Panc1 (cell line): ENCODE measurements at regions not wholly inside any gene's neighbourhood (a gene's known extent, or its start where the extent isn't known, plus 50 kb on each side); places are given as distances from the start of the nearest gene placed in this dataset.

ENCODE experiments used
- ATAC-seq: fragments of 200-7000 bp; cut with Tn5 transposase; 2 replicates; pipeline ENCODE4 v1.9.1; 2020; ENCODE audit warnings: mild to moderate bottlenecking, moderate library complexity
- BruUV-seq: library from RNA; stranded (reverse); fragments of 400-500 nt; replicated peaks from 2 replicates; lab custom pipeline; 2021; lab: Mats Ljungman, UMichigan
- CTCF ChIA-PET: fragments of 300-600 bp; sonication (Branson Sonifier 250); formaldehyde crosslinking; loops from one replicate; lab custom pipeline; 2022; ENCODE audit warnings: antibody characterized with exemption; lab: Charles Lee
- POLR2A ChIA-PET: fragments of 300-600 bp; sonication (Branson Sonifier 250); formaldehyde crosslinking; loops from one replicate; lab custom pipeline; 2022; ENCODE audit warnings: antibody characterized with exemption; lab: Charles Lee
- DNase-seq: peaks from one replicate; pipeline ENCODE4 v3.0.0-alpha.2; 2010; ENCODE audit warnings: low read depth, low spot score
- H3K27ac ChIP-seq: 2 replicates; pipeline ENCODE4 v1.5.1; 2011; ENCODE audit warnings: mild to moderate bottlenecking, low read length, inconsistent platforms
- H3K27me3 ChIP-seq: fragments of 200-500 bp; sonication (Bioruptor generic); 2 replicates; pipeline ENCODE4 v1.6.0; 2014; ENCODE audit warnings: low read length, inconsistent platforms; ENCODE audit not compliant: control insufficient read depth, insufficient read depth
- H3K36me3 ChIP-seq: fragments of 200-500 bp; sonication (Bioruptor generic); 2 replicates; pipeline ENCODE4 v1.5.1; 2014; ENCODE audit warnings: inconsistent platforms, mild to moderate bottlenecking, low read length, moderate library complexity; ENCODE audit not compliant: control insufficient read depth, insufficient read depth
- H3K4me1 ChIP-seq: 2 replicates; pipeline ENCODE4 v1.5.1; 2011; ENCODE audit warnings: inconsistent platforms, mild to moderate bottlenecking, low read length, moderate library complexity; ENCODE audit not compliant: control insufficient read depth, insufficient read depth
- H3K4me3 ChIP-seq, 2 experiments: 2 replicates each; pipeline ENCODE4 v1.5.1; 2011 to 2012; ENCODE audit warnings: low read depth in 2 of 2, low read length in 2 of 2, mild to moderate bottlenecking in 2 of 2, inconsistent platforms in 1 of 2, moderate library complexity in 1 of 2
- H3K9me3 ChIP-seq: fragments of 200-500 bp; sonication (Bioruptor generic); 2 replicates; pipeline ENCODE4 v1.5.1; 2014; ENCODE audit warnings: low read depth, mild to moderate bottlenecking, inconsistent platforms, low read length, moderate library complexity; ENCODE audit not compliant: control insufficient read depth, insufficient read depth
- CTCF ChIP-seq: fragments of 450-650 bp; IDR thresholded peaks from 2 replicates; pipeline ENCODE4 v1.5.1; 2017; ENCODE audit warnings: mild to moderate bottlenecking
- POLR2AphosphoS5 ChIP-seq: IDR thresholded peaks from 2 replicates; pipeline ENCODE4 v1.6.1; 2012; ENCODE audit warnings: mild to moderate bottlenecking, low read depth, low read length, moderate library complexity
- REST ChIP-seq, 2 experiments: IDR thresholded peaks; 2 replicates each; pipeline ENCODE4 v1.6.1; 2011 to 2012; ENCODE audit warnings: low read depth in 2 of 2, control low read depth in 1 of 2, low read length in 1 of 2, mild to moderate bottlenecking in 1 of 2, moderate library complexity in 1 of 2; ENCODE audit not compliant: insufficient read depth in 1 of 2
- SIN3A ChIP-seq: IDR thresholded peaks from 2 replicates; pipeline ENCODE4 v1.6.1; 2012; ENCODE audit warnings: low read depth, mild to moderate bottlenecking, low read length, moderate library complexity, borderline replicate concordance; ENCODE audit not compliant: insufficient read depth
- TCF7L2 ChIP-seq: IDR thresholded peaks from 2 replicates; pipeline ENCODE4 v1.6.1; 2011; ENCODE audit warnings: mild to moderate bottlenecking, low read depth, low read length, inconsistent platforms
- in situ Hi-C: cut with HindIII; loops from 2 replicates; pipeline ENCODE4 v1.10.0; 2016; ENCODE audit warnings: low sequenced_read_pairs, low pct_unique_long_range_greater_than_20kb
- intact Hi-C: fragments of 100-400 bp; cut with micrococcal nuclease; formaldehyde crosslinking; loops from one replicate; pipeline ENCODE4 v1.10.0; 2022; ENCODE audit not compliant: unreplicated experiment

DNA sequence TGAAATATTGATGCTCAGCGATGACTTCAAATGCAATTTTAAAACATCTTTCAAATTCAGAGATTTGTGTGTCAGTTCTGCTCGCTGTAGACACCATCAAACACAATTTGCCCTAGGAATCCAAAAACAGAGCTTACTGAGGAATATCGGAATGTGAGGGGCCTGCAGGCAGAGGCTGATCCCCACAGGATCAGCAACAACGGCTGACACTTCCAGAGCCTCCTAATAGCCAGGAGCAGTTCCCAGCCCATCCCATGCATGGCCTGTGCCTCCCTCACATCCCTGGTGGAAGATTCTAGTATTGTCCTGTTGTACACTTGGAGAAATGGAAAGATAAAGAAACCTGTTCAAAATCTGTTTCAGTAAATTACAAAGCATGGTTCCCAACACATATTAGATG lies 129.7 kb upstream of the VWC2 start:
- DNase-seq (no peak), ATAC-seq (no peak)
- intact Hi-C loops (no loop called here), in situ Hi-C loops (no loop called here)
- no peak overlapping the region for H3K27ac ChIP-seq
- no peaks in the 10 kb centered on the region for H3K9me3 ChIP-seq
- CTCF ChIA-PET = no interaction called here
- TF ChIP-seq POLR2AphosphoS5 = no peak
- no peak for TF ChIP-seq CTCF
- no peak for TF ChIP-seq REST (IDR thresholded peaks at IDR 0.05; ENCODE audit: insufficient read depth in 1 of 2, low read depth in 2 of 2, low read length in 1 of 2)
- TF ChIP-seq SIN3A = no peak
- TF ChIP-seq TCF7L2 = no peak
- no peaks in the 10 kb centered on the region for H3K27me3 ChIP-seq
- H3K36me3 ChIP-seq = no peaks in the 10 kb centered on the region
- H3K4me1 ChIP-seq = no peaks in the 10 kb centered on the region
- no TSS peak for BruUV-seq
- POLR2A ChIA-PET = no interaction called here
- H3K4me3 ChIP-seq = no peak overlapping the region

DNA sequence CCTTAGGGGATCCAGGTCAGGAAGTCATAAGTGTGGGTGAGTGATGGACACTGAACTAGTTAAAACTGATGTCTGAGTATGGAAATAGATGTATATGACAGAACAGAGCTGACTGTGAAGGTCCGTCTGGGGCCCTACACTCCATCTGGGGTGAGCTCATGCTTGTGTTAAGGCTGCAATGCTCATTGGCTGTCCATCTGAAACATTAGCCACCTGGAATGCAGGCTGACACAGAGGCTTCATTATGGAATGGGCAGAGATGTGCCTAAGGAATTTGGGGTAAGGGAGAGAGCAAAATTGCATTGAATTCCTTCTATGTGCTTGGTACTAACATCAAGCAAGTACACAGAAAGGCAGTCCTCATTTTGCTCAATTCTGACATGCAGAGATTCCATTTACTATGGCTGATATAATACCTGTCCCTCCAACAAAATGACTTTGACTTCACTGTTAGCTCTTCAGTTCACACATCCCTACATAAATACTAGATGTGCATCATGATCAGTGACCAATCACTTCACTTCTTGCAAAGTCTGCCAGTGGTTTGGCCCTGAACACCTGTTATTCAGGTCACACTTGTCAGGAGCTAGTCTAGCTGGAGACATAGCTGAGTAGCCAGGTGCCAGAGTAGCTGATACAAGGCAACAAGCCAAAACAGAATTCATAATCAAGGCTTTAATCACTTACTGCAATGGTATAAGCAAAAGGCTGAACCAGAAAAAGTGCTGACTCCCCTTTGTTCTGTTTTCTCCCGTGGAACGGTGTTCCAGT lies 128.9 kb upstream of the VWC2 start:
- BruUV-seq = no TSS peak
- in situ Hi-C loops = no loop called here

More for the DNA sequence above, 128.9 kb upstream of the VWC2 start:
- H3K9me3 ChIP-seq = no peaks in the 10 kb centered on the region
- no peak overlapping the region for H3K4me3 ChIP-seq
- H3K27me3 ChIP-seq = no peaks in the 10 kb centered on the region
- no peak overlapping the region for H3K27ac ChIP-seq
- H3K36me3 ChIP-seq = no peaks in the 10 kb centered on the region
- intact Hi-C loops = no loop called here
- DNase-seq (no peak), ATAC-seq (no peak)
- CTCF ChIA-PET = no interaction called here
- TF ChIP-seq SIN3A = no peak
- TF ChIP-seq REST (IDR thresholded peaks at IDR 0.05; ENCODE audit: insufficient read depth in 1 of 2, low read depth in 2 of 2, low read length in 1 of 2) = no peak
- no peak for TF ChIP-seq TCF7L2
- TF ChIP-seq POLR2AphosphoS5 = no peak
- no peak for TF ChIP-seq CTCF
- POLR2A ChIA-PET = no interaction called here
- H3K4me1 ChIP-seq = no peaks in the 10 kb centered on the region
